NCI-H82 (cell line): ENCODE measurements at regions not wholly inside any gene's neighbourhood (a gene's known extent, or its start where the extent isn't known, plus 50 kb on each side); places are given as distances from the start of the nearest gene placed in this dataset.

Source experiments
- DNase-seq: peaks from one replicate; lab custom pipeline; 2025; lab: John Stamatoyannopoulos, UW

DNA sequence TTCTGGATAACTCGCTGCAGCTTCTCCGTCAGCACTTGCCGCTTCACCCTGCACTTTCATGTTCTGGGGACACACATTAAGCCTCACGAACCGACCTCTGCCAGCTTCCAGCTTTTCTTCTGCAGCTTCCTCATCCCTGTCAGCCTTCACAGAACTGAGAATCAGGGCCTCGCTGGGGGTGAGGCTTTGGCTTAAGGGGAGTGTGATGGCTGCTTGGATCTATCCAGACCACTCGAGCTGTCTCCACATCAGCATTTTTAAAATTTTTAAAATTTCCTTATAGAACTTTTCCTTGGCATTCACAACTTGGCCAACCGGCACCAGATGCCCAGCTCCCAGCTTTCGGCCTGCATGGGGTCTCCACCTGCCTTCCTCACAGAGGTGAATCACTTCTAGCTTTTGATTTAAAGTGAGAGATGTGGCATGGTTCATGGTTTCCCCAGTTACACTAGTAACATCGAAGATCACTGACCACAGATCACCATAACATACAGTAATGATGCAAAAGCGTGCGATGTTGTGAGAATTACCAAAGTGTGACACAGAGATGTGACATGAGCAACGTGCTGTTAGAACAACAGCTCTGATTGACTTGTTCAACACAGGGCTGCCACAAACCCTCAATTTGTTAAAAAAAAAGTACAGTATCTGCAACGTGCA, 139.1 kb upstream of the C14orf180 start:
- no peak for DNase-seq

GRCh38 chr14:104441275-104442106, 138.1 kb upstream of the C14orf180 start:
- DNase-seq, result no peak

DNA sequence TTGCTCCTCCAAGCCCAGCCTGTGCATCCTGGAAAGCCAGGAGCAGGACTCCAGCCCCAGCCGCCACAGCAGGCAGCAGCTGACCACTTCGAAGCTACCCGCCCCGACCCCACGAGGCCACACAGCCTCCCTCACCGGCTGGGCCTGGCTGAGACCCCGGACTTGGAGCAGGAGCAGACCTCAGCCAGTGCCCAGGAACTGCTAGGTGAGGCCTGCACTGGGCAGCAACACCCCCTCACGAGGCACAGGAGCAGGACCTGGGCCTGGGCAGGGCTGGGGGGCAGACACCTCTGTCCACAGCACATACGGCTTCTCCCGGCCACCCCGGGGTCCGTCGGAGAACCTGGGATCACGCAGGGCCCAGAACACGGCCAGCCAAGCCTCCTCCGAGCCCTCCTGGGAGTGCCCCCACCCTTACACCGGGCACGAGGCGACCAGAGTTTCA, 137.4 kb upstream of the C14orf180 start:
- no peak for DNase-seq

DNA sequence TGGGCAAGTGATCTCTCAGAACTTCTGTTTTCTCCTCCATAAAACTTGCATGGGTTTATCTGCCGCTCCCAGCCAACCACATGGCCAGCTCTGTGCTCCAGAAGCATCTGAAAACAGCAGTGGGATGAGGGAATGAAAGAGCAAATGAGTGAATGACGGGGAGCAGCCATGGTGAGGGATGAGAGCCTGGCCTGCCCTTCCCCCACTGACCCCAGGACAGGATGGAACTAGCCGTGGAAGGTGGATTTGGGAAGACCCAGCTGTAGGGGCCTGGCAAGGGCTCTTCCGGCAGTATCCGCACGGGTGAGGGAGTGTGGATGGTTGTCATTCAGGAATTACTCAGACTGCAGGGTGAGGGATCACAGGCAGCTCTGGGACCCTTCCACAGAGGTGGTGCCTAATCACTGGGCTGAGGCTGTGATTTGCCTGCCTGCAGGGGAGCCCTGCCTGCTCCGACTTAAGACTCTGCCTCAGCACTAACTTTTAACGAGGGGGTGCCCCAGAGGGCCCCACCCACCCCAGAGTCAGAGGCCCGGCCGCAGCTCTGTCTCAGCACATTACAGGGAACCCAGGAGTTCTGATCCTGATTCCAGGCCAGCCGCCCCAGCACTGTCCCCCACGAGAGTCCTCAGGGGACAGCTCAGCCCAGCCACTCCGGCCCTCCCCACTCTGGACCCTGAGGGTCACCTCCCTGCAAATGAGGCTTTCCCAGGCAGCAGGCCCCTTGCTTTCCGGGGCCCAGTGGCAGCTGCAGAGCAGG, 136.8 kb upstream of the C14orf180 start:
- no peak for DNase-seq

DNA sequence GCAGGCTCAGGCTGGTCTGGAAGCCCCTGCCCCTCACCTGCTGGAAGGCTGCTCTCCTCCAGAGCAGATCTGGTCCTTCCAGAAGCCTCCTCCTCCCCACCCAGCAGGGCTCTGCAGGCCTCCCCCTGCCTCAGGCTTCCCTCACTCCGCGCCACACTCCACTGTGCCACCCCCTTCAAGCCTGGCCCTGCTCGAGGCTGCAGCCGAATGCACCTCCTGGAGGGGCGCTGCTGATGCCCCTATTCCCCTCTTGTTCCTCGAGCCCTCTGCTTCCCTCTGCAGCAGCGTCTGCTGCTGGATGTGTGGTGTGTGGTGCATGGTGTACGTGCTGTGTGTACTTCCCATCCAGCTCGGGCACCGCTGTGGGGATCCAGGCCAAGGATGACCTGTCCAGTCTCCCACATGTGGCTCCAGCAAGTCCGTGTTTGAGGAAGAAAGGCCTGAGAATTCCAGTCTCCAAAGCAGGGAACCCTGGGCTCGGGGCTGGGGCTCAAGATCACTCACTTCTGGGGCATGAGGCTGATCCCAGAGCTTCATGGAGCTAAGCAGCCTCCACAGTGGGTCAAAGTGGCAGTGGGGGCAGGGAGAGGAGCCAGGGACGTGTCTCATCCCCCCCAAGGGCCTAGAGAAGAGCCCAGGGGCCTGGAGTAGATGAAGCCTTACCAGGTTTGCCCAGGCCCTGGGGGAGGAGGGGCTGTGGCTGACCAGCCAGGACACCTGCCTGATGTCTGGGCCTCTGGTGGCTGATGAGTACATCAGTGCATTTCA, 136.0 kb upstream of the C14orf180 start:
- DNase-seq, result no peak

DNA sequence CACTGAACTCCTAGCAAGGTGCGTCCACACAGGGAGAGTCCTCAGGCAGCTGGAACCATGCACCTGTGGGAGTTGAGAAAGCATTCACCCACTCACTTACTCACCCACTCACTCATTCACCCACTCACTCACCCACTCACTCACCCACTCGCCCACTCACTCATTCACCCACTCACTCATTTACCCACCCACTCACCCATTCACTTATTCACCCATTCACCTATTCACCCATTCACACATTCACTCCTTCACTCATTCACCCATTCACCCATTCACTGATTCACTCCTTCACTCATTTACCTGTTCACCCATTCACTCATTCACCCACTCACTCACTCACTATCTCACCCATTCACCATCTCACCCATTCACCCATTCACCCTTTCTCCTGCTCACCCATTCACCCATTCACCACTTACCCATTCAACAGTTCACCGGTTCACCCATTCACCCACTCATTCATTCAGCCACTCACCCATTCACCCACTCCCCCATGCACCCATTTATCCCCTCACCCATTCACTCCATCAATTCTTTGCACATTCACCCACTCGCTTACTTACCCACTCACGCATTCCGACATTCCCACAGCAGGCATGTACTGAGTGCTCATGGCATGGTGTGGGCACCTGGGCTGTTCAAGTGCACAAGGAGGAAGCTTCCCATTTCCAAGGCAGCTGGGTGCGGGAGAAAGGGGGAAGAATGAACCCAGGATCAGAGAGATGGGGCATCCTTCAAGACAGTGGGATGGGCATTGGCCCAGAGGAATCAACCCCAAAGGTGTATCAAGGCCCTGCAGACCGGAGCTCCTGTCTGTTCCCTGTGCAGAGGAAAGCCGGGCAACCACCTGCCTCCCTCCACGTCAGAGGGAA, 135.2 kb upstream of the C14orf180 start:
- DNase-seq, result no peak

- DNase-seq, result no peak
Observed at GRCh38 chr14:104445086-104445485, 134.5 kb upstream of the C14orf180 start.

DNA sequence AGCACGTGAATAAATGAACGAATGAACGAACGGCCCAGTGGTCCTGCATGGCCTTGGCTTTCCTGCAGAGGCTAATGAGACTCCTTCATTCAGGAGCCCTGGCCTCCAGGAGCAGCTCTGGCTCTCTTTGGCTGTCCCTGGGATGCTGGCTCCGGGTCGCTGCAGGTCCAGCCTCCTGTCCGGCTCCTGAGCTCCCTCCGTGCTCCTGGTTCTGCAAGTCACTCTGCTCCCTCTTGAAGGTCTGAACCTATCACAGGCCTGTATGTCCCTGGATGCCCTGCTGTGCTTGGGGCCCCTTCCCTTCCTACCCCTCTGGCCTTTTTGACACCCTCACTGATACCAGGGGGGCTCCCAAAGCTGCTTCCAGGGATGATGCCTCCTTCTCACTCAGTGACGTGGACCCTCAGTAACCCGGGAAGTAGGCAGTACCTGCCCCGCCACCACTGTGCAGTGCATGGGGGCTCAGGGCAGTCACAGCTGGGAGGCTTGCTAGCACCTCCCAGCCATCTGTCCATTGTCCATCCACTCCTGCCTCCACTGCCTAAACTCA, 133.7 kb upstream of the C14orf180 start:
- peak; percentile 37 for DNase-seq

GRCh38 chr14:104446611-104447010, 133.0 kb upstream of the C14orf180 start:
- DNase-seq, result no peak

GRCh38 chr14:104447750-104448149, 131.8 kb upstream of the C14orf180 start:
- DNase-seq, result no peak

- DNase-seq, result no peak
Observed at GRCh38 chr14:104448321-104448720, 131.2 kb upstream of the C14orf180 start.

- no peak for DNase-seq
Observed at GRCh38 chr14:104448721-104449120, 130.8 kb upstream of the C14orf180 start.

GRCh38 chr14:104450811-104451401, 128.7 kb upstream of the C14orf180 start:
- DNase-seq, result no peak

GRCh38 chr14:104451474-104451873, 128.1 kb upstream of the C14orf180 start:
- no peak for DNase-seq

GRCh38 chr14:104458845-104459244, 120.7 kb upstream of the C14orf180 start:
- DNase-seq, result no peak

GRCh38 chr14:104460791-104461651, 118.5 kb upstream of the C14orf180 start:
- no peak for DNase-seq

DNA sequence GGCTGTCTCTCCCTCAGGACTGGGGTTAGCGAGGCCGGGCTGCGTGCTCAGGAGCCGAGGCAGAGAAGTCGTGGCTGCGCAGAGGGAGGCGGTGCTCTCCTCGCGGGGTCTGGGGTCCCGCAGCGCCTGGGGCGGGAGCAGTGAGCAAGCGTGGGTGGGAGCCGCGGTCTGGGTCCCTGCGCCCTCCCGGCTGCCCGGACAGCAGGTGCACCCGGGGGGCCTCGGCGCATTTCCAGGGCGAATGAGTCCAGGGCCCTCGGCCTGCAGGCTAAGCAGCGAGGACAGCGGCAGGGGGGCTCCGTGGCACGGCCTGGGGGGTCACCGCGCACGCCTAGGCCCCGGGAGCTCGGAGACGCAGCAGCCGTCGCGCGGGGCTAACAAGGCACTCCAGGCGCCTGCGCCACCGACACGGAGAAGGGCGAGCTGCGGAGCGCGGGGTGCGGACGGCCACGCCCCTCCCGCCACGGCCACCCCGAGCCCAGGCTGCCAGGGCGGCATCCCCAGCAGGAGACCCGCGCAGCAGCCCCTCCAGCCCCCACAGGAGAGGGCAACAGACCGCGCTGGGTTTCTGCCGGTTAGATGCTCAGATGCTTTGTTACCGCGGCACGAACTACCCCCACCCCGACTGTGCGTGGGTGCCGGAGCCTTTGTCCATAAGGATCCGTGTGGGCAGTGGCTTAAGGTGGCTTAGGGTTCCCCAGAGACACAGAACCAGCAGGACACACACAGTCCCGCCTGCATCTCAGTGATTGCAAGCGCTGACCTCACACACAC, 117.7 kb upstream of the C14orf180 start:
- peak; percentile 67 for DNase-seq
